ENCODE measurements at regions not wholly inside any gene's neighbourhood (a gene's known extent, or its start where the extent isn't known, plus 50 kb on each side); places are given as distances from the start of the nearest gene placed in this dataset.

DNA sequence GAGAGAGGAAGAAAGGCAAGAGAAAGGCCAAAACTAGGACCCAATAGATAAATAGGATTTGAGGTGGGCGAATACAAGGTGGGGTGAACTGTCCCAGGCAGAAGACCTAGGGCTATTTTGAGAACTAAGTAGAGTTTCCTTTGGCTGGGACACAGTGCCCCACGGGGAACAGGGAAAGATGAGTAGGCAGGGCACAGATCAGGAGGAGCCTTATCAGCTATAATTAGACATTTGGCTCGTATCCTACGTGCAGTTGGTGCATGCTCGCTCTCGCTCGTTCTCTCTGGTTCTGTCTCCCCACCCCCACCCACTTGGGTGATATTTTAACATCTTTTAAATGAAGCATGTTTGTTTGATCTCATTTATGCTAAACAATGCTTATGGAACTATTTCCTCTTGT is 235.0 kb upstream of the JUN start:
- TF ChIP-seq, protein P1, sequence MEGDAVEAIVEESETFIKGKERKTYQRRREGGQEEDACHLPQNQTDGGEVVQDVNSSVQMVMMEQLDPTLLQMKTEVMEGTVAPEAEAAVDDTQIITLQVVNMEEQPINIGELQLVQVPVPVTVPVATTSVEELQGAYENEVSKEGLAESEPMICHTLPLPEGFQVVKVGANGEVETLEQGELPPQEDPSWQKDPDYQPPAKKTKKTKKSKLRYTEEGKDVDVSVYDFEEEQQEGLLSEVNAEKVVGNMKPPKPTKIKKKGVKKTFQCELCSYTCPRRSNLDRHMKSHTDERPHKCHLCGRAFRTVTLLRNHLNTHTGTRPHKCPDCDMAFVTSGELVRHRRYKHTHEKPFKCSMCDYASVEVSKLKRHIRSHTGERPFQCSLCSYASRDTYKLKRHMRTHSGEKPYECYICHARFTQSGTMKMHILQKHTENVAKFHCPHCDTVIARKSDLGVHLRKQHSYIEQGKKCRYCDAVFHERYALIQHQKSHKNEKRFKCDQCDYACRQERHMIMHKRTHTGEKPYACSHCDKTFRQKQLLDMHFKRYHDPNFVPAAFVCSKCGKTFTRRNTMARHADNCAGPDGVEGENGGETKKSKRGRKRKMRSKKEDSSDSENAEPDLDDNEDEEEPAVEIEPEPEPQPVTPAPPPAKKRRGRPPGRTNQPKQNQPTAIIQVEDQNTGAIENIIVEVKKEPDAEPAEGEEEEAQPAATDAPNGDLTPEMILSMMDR (IDR thresholded peaks at IDR 0.05; ENCODE audit: insufficient read depth, low read length), result no peak
- TF ChIP-seq POLR2AphosphoS5 (IDR thresholded peaks at IDR 0.05; ENCODE audit: low read depth) (no peak), REST (IDR thresholded peaks at IDR 0.05; ENCODE audit: insufficient replicate concordance, low read depth) (no peak), GABPA (IDR thresholded peaks at IDR 0.05; ENCODE audit: low read depth) (no peak)

All from HL-60 (cell line).